ENCODE measurements at regions not wholly inside any gene's neighbourhood (a gene's known extent, or its start where the extent isn't known, plus 50 kb on each side); places are given as distances from the start of the nearest gene placed in this dataset.

DNA sequence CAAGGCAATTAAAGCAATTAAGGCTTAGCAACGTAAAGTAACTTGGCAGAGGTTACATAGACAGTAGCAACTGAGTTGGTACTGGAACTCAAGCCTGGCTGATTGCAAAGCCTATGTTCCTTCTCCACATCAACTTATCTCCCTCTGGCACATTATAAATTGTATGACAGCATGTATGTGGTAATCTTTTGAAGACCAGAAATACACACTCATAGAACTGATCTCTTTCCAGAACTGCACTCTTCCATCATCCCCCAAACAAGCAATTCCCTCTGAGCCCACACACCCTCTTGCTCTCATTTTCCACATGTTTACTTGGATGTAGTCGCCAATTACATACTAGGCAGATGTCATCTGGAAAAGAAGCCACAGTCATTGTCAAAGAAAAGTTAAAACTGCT, 502.2 kb downstream of the PLPP3 start:
- TF ChIP-seq TCF7 (CRISPR knock-in tag; IDR thresholded peaks at IDR 0.05; ENCODE audit: low read depth) (no peak), ZNF219 (CRISPR knock-in tag; IDR thresholded peaks at IDR 0.05; ENCODE audit: borderline replicate concordance) (no peak), SMAD3 (CRISPR knock-in tag; IDR thresholded peaks at IDR 0.05; ENCODE audit: borderline replicate concordance) (no peak), HMGA2 (CRISPR knock-in tag; IDR thresholded peaks at IDR 0.05) (no peak), CBFB (CRISPR knock-in tag; IDR thresholded peaks at IDR 0.05; ENCODE audit: low read depth) (no peak), NFATC4 (CRISPR knock-in tag; IDR thresholded peaks at IDR 0.05) (no peak), RORB (CRISPR knock-in tag; IDR thresholded peaks at IDR 0.05) (no peak), FOXP1 (CRISPR knock-in tag; IDR thresholded peaks at IDR 0.05; ENCODE audit: borderline replicate concordance) (no peak)
- TF ChIP-seq, protein P1, sequence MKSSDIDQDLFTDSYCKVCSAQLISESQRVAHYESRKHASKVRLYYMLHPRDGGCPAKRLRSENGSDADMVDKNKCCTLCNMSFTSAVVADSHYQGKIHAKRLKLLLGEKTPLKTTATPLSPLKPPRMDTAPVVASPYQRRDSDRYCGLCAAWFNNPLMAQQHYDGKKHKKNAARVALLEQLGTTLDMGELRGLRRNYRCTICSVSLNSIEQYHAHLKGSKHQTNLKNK (CRISPR knock-in tag; IDR thresholded peaks at IDR 0.05): no peak
- TF ChIP-seq, protein P2, sequence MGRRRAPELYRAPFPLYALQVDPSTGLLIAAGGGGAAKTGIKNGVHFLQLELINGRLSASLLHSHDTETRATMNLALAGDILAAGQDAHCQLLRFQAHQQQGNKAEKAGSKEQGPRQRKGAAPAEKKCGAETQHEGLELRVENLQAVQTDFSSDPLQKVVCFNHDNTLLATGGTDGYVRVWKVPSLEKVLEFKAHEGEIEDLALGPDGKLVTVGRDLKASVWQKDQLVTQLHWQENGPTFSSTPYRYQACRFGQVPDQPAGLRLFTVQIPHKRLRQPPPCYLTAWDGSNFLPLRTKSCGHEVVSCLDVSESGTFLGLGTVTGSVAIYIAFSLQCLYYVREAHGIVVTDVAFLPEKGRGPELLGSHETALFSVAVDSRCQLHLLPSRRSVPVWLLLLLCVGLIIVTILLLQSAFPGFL (CRISPR knock-in tag; IDR thresholded peaks at IDR 0.05; ENCODE audit: borderline replicate concordance): no peak
- TF ChIP-seq, protein P3, sequence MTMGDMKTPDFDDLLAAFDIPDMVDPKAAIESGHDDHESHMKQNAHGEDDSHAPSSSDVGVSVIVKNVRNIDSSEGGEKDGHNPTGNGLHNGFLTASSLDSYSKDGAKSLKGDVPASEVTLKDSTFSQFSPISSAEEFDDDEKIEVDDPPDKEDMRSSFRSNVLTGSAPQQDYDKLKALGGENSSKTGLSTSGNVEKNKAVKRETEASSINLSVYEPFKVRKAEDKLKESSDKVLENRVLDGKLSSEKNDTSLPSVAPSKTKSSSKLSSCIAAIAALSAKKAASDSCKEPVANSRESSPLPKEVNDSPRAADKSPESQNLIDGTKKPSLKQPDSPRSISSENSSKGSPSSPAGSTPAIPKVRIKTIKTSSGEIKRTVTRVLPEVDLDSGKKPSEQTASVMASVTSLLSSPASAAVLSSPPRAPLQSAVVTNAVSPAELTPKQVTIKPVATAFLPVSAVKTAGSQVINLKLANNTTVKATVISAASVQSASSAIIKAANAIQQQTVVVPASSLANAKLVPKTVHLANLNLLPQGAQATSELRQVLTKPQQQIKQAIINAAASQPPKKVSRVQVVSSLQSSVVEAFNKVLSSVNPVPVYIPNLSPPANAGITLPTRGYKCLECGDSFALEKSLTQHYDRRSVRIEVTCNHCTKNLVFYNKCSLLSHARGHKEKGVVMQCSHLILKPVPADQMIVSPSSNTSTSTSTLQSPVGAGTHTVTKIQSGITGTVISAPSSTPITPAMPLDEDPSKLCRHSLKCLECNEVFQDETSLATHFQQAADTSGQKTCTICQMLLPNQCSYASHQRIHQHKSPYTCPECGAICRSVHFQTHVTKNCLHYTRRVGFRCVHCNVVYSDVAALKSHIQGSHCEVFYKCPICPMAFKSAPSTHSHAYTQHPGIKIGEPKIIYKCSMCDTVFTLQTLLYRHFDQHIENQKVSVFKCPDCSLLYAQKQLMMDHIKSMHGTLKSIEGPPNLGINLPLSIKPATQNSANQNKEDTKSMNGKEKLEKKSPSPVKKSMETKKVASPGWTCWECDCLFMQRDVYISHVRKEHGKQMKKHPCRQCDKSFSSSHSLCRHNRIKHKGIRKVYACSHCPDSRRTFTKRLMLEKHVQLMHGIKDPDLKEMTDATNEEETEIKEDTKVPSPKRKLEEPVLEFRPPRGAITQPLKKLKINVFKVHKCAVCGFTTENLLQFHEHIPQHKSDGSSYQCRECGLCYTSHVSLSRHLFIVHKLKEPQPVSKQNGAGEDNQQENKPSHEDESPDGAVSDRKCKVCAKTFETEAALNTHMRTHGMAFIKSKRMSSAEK (CRISPR knock-in tag; IDR thresholded peaks at IDR 0.05; ENCODE audit: borderline replicate concordance): no peak
- TF ChIP-seq, protein P4, sequence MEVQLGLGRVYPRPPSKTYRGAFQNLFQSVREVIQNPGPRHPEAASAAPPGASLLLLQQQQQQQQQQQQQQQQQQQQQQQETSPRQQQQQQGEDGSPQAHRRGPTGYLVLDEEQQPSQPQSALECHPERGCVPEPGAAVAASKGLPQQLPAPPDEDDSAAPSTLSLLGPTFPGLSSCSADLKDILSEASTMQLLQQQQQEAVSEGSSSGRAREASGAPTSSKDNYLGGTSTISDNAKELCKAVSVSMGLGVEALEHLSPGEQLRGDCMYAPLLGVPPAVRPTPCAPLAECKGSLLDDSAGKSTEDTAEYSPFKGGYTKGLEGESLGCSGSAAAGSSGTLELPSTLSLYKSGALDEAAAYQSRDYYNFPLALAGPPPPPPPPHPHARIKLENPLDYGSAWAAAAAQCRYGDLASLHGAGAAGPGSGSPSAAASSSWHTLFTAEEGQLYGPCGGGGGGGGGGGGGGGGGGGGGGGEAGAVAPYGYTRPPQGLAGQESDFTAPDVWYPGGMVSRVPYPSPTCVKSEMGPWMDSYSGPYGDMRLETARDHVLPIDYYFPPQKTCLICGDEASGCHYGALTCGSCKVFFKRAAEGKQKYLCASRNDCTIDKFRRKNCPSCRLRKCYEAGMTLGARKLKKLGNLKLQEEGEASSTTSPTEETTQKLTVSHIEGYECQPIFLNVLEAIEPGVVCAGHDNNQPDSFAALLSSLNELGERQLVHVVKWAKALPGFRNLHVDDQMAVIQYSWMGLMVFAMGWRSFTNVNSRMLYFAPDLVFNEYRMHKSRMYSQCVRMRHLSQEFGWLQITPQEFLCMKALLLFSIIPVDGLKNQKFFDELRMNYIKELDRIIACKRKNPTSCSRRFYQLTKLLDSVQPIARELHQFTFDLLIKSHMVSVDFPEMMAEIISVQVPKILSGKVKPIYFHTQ (CRISPR knock-in tag; IDR thresholded peaks at IDR 0.05): no peak
- TF ChIP-seq, protein P5, sequence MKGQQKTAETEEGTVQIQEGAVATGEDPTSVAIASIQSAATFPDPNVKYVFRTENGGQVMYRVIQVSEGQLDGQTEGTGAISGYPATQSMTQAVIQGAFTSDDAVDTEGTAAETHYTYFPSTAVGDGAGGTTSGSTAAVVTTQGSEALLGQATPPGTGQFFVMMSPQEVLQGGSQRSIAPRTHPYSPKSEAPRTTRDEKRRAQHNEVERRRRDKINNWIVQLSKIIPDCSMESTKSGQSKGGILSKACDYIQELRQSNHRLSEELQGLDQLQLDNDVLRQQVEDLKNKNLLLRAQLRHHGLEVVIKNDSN (CRISPR knock-in tag; IDR thresholded peaks at IDR 0.05): no peak
- Mint-ChIP-seq H3K27ac (no peak overlapping the region), H3K4me3 (no peak overlapping the region), H3K9me3 (no peaks in the 10 kb centered on the region; the same call in 1 of the 2 replicates), H3K4me1 (no peaks in the 10 kb centered on the region), H3K27me3 (ENCODE audit: low read depth) (no peaks in the 10 kb centered on the region), H3K36me3 (no peaks in the 10 kb centered on the region)
- ChIA-PET POLR2A (no interaction called here), CTCF (no interaction called here)
- ATAC-seq (no peak), DNase-seq (ENCODE audit: low spot score) (no peak)

DNA sequence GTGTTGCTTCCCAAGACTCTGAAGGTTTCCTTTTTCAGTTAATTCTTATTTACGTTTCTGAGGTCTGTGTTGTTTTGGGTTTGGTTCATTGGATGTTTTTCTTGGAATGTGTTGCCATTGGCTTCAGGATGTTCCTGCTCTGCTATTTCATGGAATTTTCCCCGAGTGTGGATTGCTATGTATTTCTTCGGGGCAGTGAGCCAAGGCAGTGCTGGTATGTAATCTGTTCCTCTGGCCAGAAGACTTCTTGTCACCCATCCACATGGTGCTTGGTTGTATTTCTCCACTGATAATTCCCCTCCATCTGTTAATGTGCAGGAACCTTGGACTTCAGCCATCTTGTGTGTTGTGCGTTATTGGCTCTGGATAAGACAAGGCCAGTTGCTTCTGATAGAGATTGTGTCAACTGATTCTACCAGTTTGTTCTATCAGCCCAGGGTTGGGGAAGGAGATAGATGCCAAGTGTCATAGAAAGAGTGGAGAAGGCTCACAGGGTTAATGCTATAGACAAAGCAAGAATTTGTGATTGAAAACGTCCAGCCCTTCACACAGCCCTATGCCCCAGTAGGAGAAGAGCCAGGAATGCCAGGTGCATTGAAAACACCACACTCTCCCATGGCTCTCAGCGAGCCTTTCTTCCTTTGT, 505.2 kb downstream of the PLPP3 start:
- POLR2A ChIA-PET: no interaction called here
- Mint-ChIP-seq H3K4me3 (no peak overlapping the region), H3K27me3 (ENCODE audit: low read depth) (no peaks in the 10 kb centered on the region), H3K36me3 (no peaks in the 10 kb centered on the region), H3K4me1 (no peaks in the 10 kb centered on the region), H3K27ac (no peak overlapping the region), H3K9me3 (no peaks in the 10 kb centered on the region; the same call in 1 of the 2 replicates)
- ATAC-seq: no peak
- CTCF ChIA-PET: no interaction called here
- no peak for DNase-seq (ENCODE audit: low spot score)
- TF ChIP-seq CBFB (CRISPR knock-in tag; IDR thresholded peaks at IDR 0.05; ENCODE audit: low read depth): no peak
- no peak for TF ChIP-seq TEAD4 (CRISPR knock-in tag; IDR thresholded peaks at IDR 0.05)
- TF ChIP-seq OVOL2 (CRISPR knock-in tag; IDR thresholded peaks at IDR 0.05; ENCODE audit: borderline replicate concordance): no peak
- TF ChIP-seq, protein P6, sequence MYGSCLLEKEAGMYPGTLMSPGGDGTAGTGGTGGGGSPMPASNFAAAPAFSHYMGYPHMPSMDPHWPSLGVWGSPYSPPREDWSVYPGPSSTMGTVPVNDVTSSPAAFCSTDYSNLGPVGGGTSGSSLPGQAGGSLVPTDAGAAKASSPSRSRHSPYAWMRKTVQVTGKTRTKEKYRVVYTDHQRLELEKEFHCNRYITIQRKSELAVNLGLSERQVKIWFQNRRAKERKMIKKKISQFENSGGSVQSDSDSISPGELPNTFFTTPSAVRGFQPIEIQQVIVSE (CRISPR knock-in tag; IDR thresholded peaks at IDR 0.05; ENCODE audit: borderline replicate concordance): no peak
- TF ChIP-seq, protein P7, sequence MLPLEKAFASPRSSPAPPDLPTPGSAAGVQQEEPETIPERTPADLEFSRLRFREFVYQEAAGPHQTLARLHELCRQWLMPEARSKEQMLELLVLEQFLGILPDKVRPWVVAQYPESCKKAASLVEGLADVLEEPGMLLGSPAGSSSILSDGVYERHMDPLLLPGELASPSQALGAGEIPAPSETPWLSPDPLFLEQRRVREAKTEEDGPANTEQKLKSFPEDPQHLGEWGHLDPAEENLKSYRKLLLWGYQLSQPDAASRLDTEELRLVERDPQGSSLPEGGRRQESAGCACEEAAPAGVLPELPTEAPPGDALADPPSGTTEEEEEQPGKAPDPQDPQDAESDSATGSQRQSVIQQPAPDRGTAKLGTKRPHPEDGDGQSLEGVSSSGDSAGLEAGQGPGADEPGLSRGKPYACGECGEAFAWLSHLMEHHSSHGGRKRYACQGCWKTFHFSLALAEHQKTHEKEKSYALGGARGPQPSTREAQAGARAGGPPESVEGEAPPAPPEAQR (CRISPR knock-in tag; IDR thresholded peaks at IDR 0.05): no peak
- TF ChIP-seq HMGA2 (CRISPR knock-in tag; IDR thresholded peaks at IDR 0.05): no peak
- no peak for TF ChIP-seq SMAD3 (CRISPR knock-in tag; IDR thresholded peaks at IDR 0.05; ENCODE audit: borderline replicate concordance)
- TF ChIP-seq ZNF232 (CRISPR knock-in tag; IDR thresholded peaks at IDR 0.05): no peak
- TF ChIP-seq RORB (CRISPR knock-in tag; IDR thresholded peaks at IDR 0.05): no peak
- no peak for TF ChIP-seq FOXJ3 (CRISPR knock-in tag; IDR thresholded peaks at IDR 0.05; ENCODE audit: borderline replicate concordance)
- TF ChIP-seq, protein P8, sequence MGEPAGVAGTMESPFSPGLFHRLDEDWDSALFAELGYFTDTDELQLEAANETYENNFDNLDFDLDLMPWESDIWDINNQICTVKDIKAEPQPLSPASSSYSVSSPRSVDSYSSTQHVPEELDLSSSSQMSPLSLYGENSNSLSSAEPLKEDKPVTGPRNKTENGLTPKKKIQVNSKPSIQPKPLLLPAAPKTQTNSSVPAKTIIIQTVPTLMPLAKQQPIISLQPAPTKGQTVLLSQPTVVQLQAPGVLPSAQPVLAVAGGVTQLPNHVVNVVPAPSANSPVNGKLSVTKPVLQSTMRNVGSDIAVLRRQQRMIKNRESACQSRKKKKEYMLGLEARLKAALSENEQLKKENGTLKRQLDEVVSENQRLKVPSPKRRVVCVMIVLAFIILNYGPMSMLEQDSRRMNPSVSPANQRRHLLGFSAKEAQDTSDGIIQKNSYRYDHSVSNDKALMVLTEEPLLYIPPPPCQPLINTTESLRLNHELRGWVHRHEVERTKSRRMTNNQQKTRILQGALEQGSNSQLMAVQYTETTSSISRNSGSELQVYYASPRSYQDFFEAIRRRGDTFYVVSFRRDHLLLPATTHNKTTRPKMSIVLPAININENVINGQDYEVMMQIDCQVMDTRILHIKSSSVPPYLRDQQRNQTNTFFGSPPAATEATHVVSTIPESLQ (CRISPR knock-in tag; IDR thresholded peaks at IDR 0.05): no peak
